ENCODE measurements at regions not wholly inside any gene's neighbourhood (a gene's known extent, or its start where the extent isn't known, plus 50 kb on each side); places are given as distances from the start of the nearest gene placed in this dataset.

DNA sequence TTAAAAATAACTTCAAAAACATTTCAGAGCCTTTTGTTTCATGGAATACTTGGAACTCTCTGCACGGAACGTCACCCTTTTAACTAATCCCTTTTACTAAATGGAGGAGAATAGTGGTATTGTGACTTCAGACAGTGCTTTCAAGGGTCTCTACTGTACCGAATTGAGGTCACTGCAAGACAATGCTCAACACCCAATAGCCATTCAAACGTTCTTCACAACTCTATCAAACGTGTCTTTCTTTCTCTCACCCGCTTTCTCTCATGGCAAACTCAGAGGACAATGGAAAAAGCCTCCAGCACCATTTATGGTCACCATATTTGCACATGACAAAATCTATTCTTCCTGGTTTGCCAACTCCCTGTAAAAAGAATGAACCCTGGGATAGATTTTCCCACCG lies 132.1 kb upstream of the SOX5 start:
- no peak for TF ChIP-seq ZNF737 (CRISPR knock-in tag; IDR thresholded peaks at IDR 0.05; ENCODE audit: borderline replicate concordance)
- TF ChIP-seq, protein P1, sequence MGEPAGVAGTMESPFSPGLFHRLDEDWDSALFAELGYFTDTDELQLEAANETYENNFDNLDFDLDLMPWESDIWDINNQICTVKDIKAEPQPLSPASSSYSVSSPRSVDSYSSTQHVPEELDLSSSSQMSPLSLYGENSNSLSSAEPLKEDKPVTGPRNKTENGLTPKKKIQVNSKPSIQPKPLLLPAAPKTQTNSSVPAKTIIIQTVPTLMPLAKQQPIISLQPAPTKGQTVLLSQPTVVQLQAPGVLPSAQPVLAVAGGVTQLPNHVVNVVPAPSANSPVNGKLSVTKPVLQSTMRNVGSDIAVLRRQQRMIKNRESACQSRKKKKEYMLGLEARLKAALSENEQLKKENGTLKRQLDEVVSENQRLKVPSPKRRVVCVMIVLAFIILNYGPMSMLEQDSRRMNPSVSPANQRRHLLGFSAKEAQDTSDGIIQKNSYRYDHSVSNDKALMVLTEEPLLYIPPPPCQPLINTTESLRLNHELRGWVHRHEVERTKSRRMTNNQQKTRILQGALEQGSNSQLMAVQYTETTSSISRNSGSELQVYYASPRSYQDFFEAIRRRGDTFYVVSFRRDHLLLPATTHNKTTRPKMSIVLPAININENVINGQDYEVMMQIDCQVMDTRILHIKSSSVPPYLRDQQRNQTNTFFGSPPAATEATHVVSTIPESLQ (CRISPR knock-in tag; conservative IDR thresholded peaks at IDR 0.05), result no peak
- TF ChIP-seq ZNF335 (CRISPR knock-in tag; IDR thresholded peaks at IDR 0.05), result no peak
- TF ChIP-seq, protein P2, sequence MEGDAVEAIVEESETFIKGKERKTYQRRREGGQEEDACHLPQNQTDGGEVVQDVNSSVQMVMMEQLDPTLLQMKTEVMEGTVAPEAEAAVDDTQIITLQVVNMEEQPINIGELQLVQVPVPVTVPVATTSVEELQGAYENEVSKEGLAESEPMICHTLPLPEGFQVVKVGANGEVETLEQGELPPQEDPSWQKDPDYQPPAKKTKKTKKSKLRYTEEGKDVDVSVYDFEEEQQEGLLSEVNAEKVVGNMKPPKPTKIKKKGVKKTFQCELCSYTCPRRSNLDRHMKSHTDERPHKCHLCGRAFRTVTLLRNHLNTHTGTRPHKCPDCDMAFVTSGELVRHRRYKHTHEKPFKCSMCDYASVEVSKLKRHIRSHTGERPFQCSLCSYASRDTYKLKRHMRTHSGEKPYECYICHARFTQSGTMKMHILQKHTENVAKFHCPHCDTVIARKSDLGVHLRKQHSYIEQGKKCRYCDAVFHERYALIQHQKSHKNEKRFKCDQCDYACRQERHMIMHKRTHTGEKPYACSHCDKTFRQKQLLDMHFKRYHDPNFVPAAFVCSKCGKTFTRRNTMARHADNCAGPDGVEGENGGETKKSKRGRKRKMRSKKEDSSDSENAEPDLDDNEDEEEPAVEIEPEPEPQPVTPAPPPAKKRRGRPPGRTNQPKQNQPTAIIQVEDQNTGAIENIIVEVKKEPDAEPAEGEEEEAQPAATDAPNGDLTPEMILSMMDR (CRISPR knock-in tag; IDR thresholded peaks at IDR 0.05), result no peak
- no peak for TF ChIP-seq TCF12 (IDR thresholded peaks at IDR 0.05)
- no peak for TF ChIP-seq TCF12 (CRISPR knock-in tag; IDR thresholded peaks at IDR 0.05)

Measured in HepG2 (cell line).